Naive B cell (primary cell): ENCODE measurements at regions not wholly inside any gene's neighbourhood (a gene's known extent, or its start where the extent isn't known, plus 50 kb on each side); places are given as distances from the start of the nearest gene placed in this dataset.
"Not testable (repeated sequence)": the region's sequence is repeated elsewhere in the genome, so short reads cannot be mapped to it uniquely, and the experiment has no call there.

Experiments
- ATAC-seq, 2 donors: fragments of 150-1000 bp; cut with Tn5 transposase; 2 replicates each; pipeline ENCODE4 v1.10.0; 2021; ENCODE audit warnings: low read depth in 2 of 2, mild to moderate bottlenecking in 2 of 2, moderate library complexity in 2 of 2
- DNase-seq: peaks from one replicate; pipeline ENCODE4 v3.0.0; 2022
- H3K27ac Mint-ChIP-seq, 6 donors: one replicate each; pipeline ENCODE4 v1.8.0; 2020 to 2022; ENCODE audit warnings: mild to moderate bottlenecking in 6 of 6, mixed read lengths in 6 of 6, moderate library complexity in 5 of 6, inconsistent platforms in 2 of 6
- H3K27me3 Mint-ChIP-seq, 3 donors: one replicate each; pipeline ENCODE4 v1.8.0; 2021 to 2022; ENCODE audit warnings: mixed read lengths in 3 of 3, mild to moderate bottlenecking in 1 of 3
- H3K36me3 Mint-ChIP-seq, 2 donors: one replicate each; pipeline ENCODE4 v1.8.0; 2020 to 2022; ENCODE audit warnings: mixed read lengths in 2 of 2, inconsistent platforms in 1 of 2, mild to moderate bottlenecking in 1 of 2
- H3K4me1 Mint-ChIP-seq, 3 donors: one replicate each; pipeline ENCODE4 v1.8.0; 2020 to 2022; ENCODE audit warnings: mixed read lengths in 3 of 3, inconsistent platforms in 1 of 3, mild to moderate bottlenecking in 1 of 3, moderate library complexity in 1 of 3
- H3K4me3 Mint-ChIP-seq, 8 donors: one replicate each; pipeline ENCODE4 v1.8.0; 2020 to 2022; ENCODE audit warnings: mild to moderate bottlenecking in 8 of 8, mixed read lengths in 8 of 8, moderate library complexity in 8 of 8, inconsistent platforms in 2 of 8
- H3K9me3 Mint-ChIP-seq, 7 donors: one replicate each; pipeline ENCODE4 v1.8.0; 2020 to 2022; ENCODE audit warnings: mixed read lengths in 7 of 7, mild to moderate bottlenecking in 5 of 7, inconsistent platforms in 2 of 7, moderate library complexity in 1 of 7

- DNase-seq (no peak), ATAC-seq (no peak)
- Mint-ChIP-seq H3K4me3 (no peak overlapping the region), H3K27me3 (peaks cover 0 to 15% (median 14%) of the 10 kb centered on the region in 3 donors), H3K4me1 (no peaks in the 10 kb centered on the region), H3K9me3 (peaks cover 0 to 7% (median 6%) of the 10 kb centered on the region in 7 donors), H3K27ac (no peak overlapping the region), H3K36me3 (no peaks in the 10 kb centered on the region)
These were observed 113.7 kb downstream of the WNT7A start for GRCh38 chr3:13766128-13766527.

GRCh38 chr3:13764161-13764560 is 115.7 kb downstream of the WNT7A start:
- H3K36me3 Mint-ChIP-seq = no peaks in the 10 kb centered on the region
- ATAC-seq = no peak
- H3K9me3 Mint-ChIP-seq = peaks cover 0 to 13% (median 6%) of the 10 kb centered on the region in 7 donors
- no peak for DNase-seq
- H3K4me3 Mint-ChIP-seq = no peak overlapping the region
- peak overlapping the region in 1 of 6 donors; percentile 8 for H3K27ac Mint-ChIP-seq
- H3K4me1 Mint-ChIP-seq = no peaks in the 10 kb centered on the region
- peaks cover 0 to 28% (median 23%) of the 10 kb centered on the region in 3 donors for H3K27me3 Mint-ChIP-seq

- peaks cover 0 to 14% (median 7%) of the 10 kb centered on the region in 7 donors for H3K9me3 Mint-ChIP-seq
- DNase-seq (no peak), ATAC-seq (no peak)
- H3K4me1 Mint-ChIP-seq = no peaks in the 10 kb centered on the region
- H3K27me3 Mint-ChIP-seq = peaks cover 5 to 40% (median 33%) of the 10 kb centered on the region in 3 donors
- no peak overlapping the region for H3K4me3 Mint-ChIP-seq
- H3K27ac Mint-ChIP-seq = no peak overlapping the region
- no peaks in the 10 kb centered on the region for H3K36me3 Mint-ChIP-seq
These were observed 117.0 kb downstream of the WNT7A start for GRCh38 chr3:13762906-13763305.

GRCh38 chr3:13750731-13751130 is 129.1 kb downstream of the WNT7A start:
- DNase-seq = no peak
- Mint-ChIP-seq H3K27ac (no peak overlapping the region), H3K4me1 (no peaks in the 10 kb centered on the region), H3K4me3 (no peak overlapping the region), H3K36me3 (no peaks in the 10 kb centered on the region), H3K9me3 (peaks cover 0 to 14% (median 11%) of the 10 kb centered on the region in 7 donors), H3K27me3 (peaks cover 15 to 41% (median 31%) of the 10 kb centered on the region in 3 donors)
- no peak for ATAC-seq

- no peak for DNase-seq
- no peak for ATAC-seq
- Mint-ChIP-seq H3K27me3 (peaks cover 15 to 41% (median 32%) of the 10 kb centered on the region in 3 donors), H3K27ac (no peak overlapping the region), H3K4me3 (no peak overlapping the region), H3K36me3 (no peaks in the 10 kb centered on the region), H3K4me1 (no peaks in the 10 kb centered on the region), H3K9me3 (peaks cover 0 to 9% (median 6%) of the 10 kb centered on the region in 7 donors)
These were observed 129.7 kb downstream of the WNT7A start for GRCh38 chr3:13750215-13750614.

- H3K4me1 Mint-ChIP-seq = peaks cover 0 to 4% (median 0%) of the 10 kb centered on the region in 3 donors
- DNase-seq = no peak
- H3K36me3 Mint-ChIP-seq = peaks cover 2 to 3% of the 10 kb centered on the region in 2 donors
- no peak overlapping the region for H3K27ac Mint-ChIP-seq
- peaks cover 18 to 44% (median 32%) of the 10 kb centered on the region in 3 donors for H3K27me3 Mint-ChIP-seq
- no peak overlapping the region for H3K4me3 Mint-ChIP-seq
- H3K9me3 Mint-ChIP-seq = peaks cover under 1 to 4% (median 2%) of the 10 kb centered on the region in 7 donors
- ATAC-seq = no peak
These were observed 130.7 kb downstream of the WNT7A start for GRCh38 chr3:13749063-13749764.

- ATAC-seq (no peak), DNase-seq (no peak)
- Mint-ChIP-seq H3K36me3 (peaks cover 7 to 10% of the 10 kb centered on the region in 2 donors), H3K4me1 (peaks cover 0 to 5% (median 0%) of the 10 kb centered on the region in 3 donors), H3K4me3 (peak overlapping the region in 1 of 8 donors; percentile 1), H3K9me3 (peaks cover 4 to 12% (median 8%) of the 10 kb centered on the region in 7 donors), H3K27me3 (peaks cover 21 to 51% (median 32%) of the 10 kb centered on the region in 3 donors), H3K27ac (no peak overlapping the region)
These were observed 131.5 kb downstream of the WNT7A start for GRCh38 chr3:13748276-13748879.

- ATAC-seq = no peak
- Mint-ChIP-seq H3K36me3 (peaks cover 8 to 10% of the 10 kb centered on the region in 2 donors), H3K4me3 (no peak overlapping the region), H3K27ac (no peak overlapping the region), H3K4me1 (peaks cover 0 to 5% (median 0%) of the 10 kb centered on the region in 3 donors), H3K9me3 (peaks cover 6 to 19% (median 9%) of the 10 kb centered on the region in 7 donors), H3K27me3 (peaks cover 21 to 55% (median 35%) of the 10 kb centered on the region in 3 donors)
- DNase-seq = no peak
These were observed 132.2 kb downstream of the WNT7A start for GRCh38 chr3:13747627-13748026.

- Mint-ChIP-seq H3K9me3 (peaks cover 11 to 32% (median 21%) of the 10 kb centered on the region in 7 donors), H3K4me3 (no peak overlapping the region), H3K4me1 (peaks cover 0 to 5% (median 0%) of the 10 kb centered on the region in 3 donors), H3K27ac (no peak overlapping the region), H3K36me3 (peaks cover 10 to 18% of the 10 kb centered on the region in 2 donors), H3K27me3 (peaks cover 32 to 68% (median 47%) of the 10 kb centered on the region in 3 donors)
- ATAC-seq (no peak), DNase-seq (no peak)
These were observed 133.5 kb downstream of the WNT7A start for GRCh38 chr3:13746385-13746784.

GRCh38 chr3:13745636-13746035 is 134.2 kb downstream of the WNT7A start:
- Mint-ChIP-seq H3K4me3 (no peak overlapping the region), H3K36me3 (peaks cover 10 to 18% of the 10 kb centered on the region in 2 donors), H3K27me3 (peaks cover 38 to 75% (median 53%) of the 10 kb centered on the region in 3 donors), H3K9me3 (peaks cover 11 to 39% (median 22%) of the 10 kb centered on the region in 7 donors), H3K4me1 (peaks cover 0 to 5% (median 0%) of the 10 kb centered on the region in 3 donors), H3K27ac (no peak overlapping the region)
- ATAC-seq (no peak), DNase-seq (no peak)

GRCh38 chr3:13740795-13741194 is 139.1 kb downstream of the WNT7A start:
- H3K27ac Mint-ChIP-seq = no peak overlapping the region
- H3K4me1 Mint-ChIP-seq = peaks cover 0 to 5% (median 0%) of the 10 kb centered on the region in 3 donors
- DNase-seq (no peak), ATAC-seq (no peak)
- H3K36me3 Mint-ChIP-seq = peaks cover 10 to 24% of the 10 kb centered on the region in 2 donors
- H3K9me3 Mint-ChIP-seq = peaks cover 11 to 66% (median 28%) of the 10 kb centered on the region in 7 donors
- peak overlapping the region in 1 of 8 donors; percentile 2 for H3K4me3 Mint-ChIP-seq
- peaks cover 24 to 47% (median 36%) of the 10 kb centered on the region in 3 donors for H3K27me3 Mint-ChIP-seq

GRCh38 chr3:13733726-13734125 is 146.1 kb downstream of the WNT7A start:
- H3K4me1 Mint-ChIP-seq, H3K27ac Mint-ChIP-seq, H3K4me3 Mint-ChIP-seq, DNase-seq, ATAC-seq: not testable (repeated sequence)
- Mint-ChIP-seq H3K36me3 (peaks cover 12 to 13% of the 10 kb centered on the region in 2 donors), H3K27me3 (peaks cover 52 to 71% (median 59%) of the 10 kb centered on the region in 3 donors), H3K9me3 (peaks cover 5 to 66% (median 29%) of the 10 kb centered on the region in 7 donors)

GRCh38 chr3:13728487-13728886 is 151.4 kb downstream of the WNT7A start:
- no peak for ATAC-seq
- H3K4me1 Mint-ChIP-seq = no peaks in the 10 kb centered on the region
- DNase-seq = no peak
- H3K9me3 Mint-ChIP-seq = peaks cover 5 to 46% (median 15%) of the 10 kb centered on the region in 7 donors
- H3K4me3 Mint-ChIP-seq = no peak overlapping the region
- H3K36me3 Mint-ChIP-seq = peaks cover 0 to 2% of the 10 kb centered on the region in 2 donors
- H3K27ac Mint-ChIP-seq = no peak overlapping the region
- peaks cover 30 to 55% (median 48%) of the 10 kb centered on the region in 3 donors for H3K27me3 Mint-ChIP-seq
